ENCODE measurements at regions not wholly inside any gene's neighbourhood (a gene's known extent, or its start where the extent isn't known, plus 50 kb on each side); places are given as distances from the start of the nearest gene placed in this dataset.
A peak's percentile ranks its signal among the peaks of the same experiment; 100 is the strongest.

DNA sequence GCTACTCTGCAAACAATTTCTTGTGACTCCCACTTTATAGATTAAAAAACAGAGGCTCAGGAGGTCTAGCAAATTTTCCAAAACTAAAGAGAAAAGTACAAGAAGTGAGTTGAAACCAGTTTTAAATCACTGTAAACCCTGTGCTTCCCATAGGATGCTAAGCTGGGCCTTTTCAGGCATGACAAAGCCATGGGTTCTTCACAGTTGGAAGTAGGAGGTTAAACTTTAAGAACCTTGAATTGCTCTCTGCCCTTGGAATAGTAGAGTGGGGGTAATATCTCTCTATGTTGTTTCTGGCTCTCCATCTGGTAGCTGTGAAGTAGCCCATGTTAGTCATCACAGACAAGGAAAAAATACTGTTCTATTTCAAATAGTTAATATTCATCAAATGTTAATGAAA lies 193.6 kb upstream of the SATB1 start:
- H3K4me3 ChIP-seq (ENCODE audit: low read depth, low read length), result no peak overlapping the region
- TF ChIP-seq, protein P1, sequence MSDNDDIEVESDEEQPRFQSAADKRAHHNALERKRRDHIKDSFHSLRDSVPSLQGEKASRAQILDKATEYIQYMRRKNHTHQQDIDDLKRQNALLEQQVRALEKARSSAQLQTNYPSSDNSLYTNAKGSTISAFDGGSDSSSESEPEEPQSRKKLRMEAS (IDR thresholded peaks at IDR 0.05; ENCODE audit: low read depth, low read length), result no peak
- TF ChIP-seq POLR2A (IDR thresholded peaks at IDR 0.05; ENCODE audit: extremely low read depth, insufficient read length), result no peak
- TF ChIP-seq, protein P2, sequence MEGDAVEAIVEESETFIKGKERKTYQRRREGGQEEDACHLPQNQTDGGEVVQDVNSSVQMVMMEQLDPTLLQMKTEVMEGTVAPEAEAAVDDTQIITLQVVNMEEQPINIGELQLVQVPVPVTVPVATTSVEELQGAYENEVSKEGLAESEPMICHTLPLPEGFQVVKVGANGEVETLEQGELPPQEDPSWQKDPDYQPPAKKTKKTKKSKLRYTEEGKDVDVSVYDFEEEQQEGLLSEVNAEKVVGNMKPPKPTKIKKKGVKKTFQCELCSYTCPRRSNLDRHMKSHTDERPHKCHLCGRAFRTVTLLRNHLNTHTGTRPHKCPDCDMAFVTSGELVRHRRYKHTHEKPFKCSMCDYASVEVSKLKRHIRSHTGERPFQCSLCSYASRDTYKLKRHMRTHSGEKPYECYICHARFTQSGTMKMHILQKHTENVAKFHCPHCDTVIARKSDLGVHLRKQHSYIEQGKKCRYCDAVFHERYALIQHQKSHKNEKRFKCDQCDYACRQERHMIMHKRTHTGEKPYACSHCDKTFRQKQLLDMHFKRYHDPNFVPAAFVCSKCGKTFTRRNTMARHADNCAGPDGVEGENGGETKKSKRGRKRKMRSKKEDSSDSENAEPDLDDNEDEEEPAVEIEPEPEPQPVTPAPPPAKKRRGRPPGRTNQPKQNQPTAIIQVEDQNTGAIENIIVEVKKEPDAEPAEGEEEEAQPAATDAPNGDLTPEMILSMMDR (IDR thresholded peaks at IDR 0.05; ENCODE audit: low read depth, low read length), result no peak
- no peak for TF ChIP-seq MYC (IDR thresholded peaks at IDR 0.05; ENCODE audit: low read depth, low read length)
- no peak for DNase-seq (ENCODE audit: low read depth)

DNA sequence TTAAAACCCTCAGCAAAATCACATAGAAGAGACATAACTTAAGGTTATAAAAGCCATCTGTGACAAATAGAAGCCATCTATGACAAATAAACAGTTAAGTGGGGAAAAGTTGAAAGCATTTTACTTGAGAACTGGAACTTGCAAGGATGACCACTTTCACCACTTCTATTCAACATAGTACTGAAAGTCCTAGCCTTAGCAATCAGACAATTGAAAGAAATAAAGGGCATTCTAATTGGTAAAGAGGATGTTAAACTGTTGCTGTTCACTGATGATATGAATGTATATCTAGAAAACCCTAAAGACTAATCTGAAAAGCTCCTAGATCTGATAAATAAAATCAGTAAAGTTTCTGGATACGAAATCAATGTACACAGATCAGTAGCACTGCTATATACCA lies 186.9 kb upstream of the SATB1 start:
- no peak overlapping the region for H3K4me3 ChIP-seq (ENCODE audit: low read depth, low read length)
- DNase-seq (ENCODE audit: low read depth), result no peak
- TF ChIP-seq, protein P1 (IDR thresholded peaks at IDR 0.05; ENCODE audit: low read depth, low read length), result no peak
- no peak for TF ChIP-seq MYC (IDR thresholded peaks at IDR 0.05; ENCODE audit: low read depth, low read length)
- TF ChIP-seq POLR2A (IDR thresholded peaks at IDR 0.05; ENCODE audit: extremely low read depth, insufficient read length), result no peak
- TF ChIP-seq, protein P2 (IDR thresholded peaks at IDR 0.05; ENCODE audit: low read depth, low read length), result no peak

DNA sequence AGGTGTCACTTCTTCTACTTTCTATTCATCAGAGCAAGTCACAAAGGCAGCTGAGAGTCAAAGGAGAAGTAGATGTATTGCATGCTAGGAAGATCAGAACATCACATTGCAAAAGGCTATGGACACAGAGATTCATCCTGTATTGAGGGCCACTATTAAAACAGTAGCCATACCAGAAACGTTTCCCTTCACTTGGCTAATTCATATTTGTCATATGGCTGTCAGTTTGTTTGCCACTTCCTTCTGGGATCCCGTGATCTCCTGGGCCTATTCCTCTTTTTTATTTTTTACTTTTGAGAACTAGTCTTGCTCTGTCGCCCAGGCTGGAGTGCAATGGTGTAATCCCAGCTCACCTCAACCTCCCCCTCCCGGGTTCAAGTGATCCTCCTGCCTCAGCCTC lies 184.0 kb upstream of the SATB1 start:
- DNase-seq (ENCODE audit: low read depth), result no peak
- H3K4me3 ChIP-seq (ENCODE audit: low read depth, low read length), result no peak overlapping the region
- TF ChIP-seq POLR2A (IDR thresholded peaks at IDR 0.05; ENCODE audit: extremely low read depth, insufficient read length) (no peak), MYC (IDR thresholded peaks at IDR 0.05; ENCODE audit: low read depth, low read length) (no peak)
- TF ChIP-seq, protein P1 (IDR thresholded peaks at IDR 0.05; ENCODE audit: low read depth, low read length), result no peak
- TF ChIP-seq, protein P2 (IDR thresholded peaks at IDR 0.05; ENCODE audit: low read depth, low read length), result no peak

DNA sequence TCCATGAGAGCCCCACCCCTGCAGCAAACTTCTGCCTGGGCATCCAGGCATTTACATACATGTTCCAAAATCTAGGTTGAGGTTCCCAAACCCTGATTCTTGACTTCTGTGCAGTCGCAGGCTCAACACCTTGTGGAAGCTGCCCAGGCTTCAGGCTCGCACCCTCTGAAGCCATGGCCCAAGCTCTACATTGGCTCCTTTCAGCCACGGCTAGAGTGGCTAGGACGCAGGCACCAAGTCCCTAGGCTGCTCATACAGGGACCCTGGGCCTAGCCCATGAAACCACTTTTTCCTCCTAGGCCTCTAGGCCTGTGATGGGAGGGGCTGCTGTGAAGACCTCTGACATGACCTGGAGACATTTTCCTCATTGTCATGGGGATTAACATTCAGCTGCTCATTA lies 172.8 kb upstream of the SATB1 start:
- TF ChIP-seq POLR2A (IDR thresholded peaks at IDR 0.05; ENCODE audit: extremely low read depth, insufficient read length) (no peak), MYC (IDR thresholded peaks at IDR 0.05; ENCODE audit: low read depth, low read length) (no peak)
- TF ChIP-seq, protein P2 (IDR thresholded peaks at IDR 0.05; ENCODE audit: low read depth, low read length), result no peak
- TF ChIP-seq, protein P1 (IDR thresholded peaks at IDR 0.05; ENCODE audit: low read depth, low read length), result no peak
- DNase-seq (ENCODE audit: low read depth), result no peak
- no peak overlapping the region for H3K4me3 ChIP-seq (ENCODE audit: low read depth, low read length)

DNA sequence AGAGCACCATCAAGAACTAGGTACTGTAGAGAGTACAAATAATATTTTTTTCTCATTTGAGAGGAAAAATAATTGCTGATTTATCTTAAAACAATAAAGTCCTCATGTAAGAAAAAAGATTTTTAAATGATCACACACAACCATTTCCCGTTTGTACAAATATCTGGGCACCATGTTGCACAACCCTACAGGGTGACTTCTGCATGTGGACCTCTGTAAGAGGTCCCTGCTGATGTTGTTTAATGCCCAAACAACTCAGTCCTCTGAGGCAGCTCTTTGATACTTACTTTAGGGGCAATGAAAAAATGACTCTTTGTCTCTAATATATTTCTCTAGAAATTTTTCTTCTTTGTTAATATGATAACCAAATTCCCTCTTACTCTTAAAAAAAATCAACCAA lies 168.1 kb upstream of the SATB1 start:
- no peak for TF ChIP-seq MYC (IDR thresholded peaks at IDR 0.05; ENCODE audit: low read depth, low read length)
- TF ChIP-seq, protein P1 (IDR thresholded peaks at IDR 0.05; ENCODE audit: low read depth, low read length), result no peak
- TF ChIP-seq POLR2A (IDR thresholded peaks at IDR 0.05; ENCODE audit: extremely low read depth, insufficient read length), result no peak
- TF ChIP-seq, protein P2 (IDR thresholded peaks at IDR 0.05; ENCODE audit: low read depth, low read length), result no peak
- DNase-seq (ENCODE audit: low read depth), result peak; percentile 51
- no peak overlapping the region for H3K4me3 ChIP-seq (ENCODE audit: low read depth, low read length)

DNA sequence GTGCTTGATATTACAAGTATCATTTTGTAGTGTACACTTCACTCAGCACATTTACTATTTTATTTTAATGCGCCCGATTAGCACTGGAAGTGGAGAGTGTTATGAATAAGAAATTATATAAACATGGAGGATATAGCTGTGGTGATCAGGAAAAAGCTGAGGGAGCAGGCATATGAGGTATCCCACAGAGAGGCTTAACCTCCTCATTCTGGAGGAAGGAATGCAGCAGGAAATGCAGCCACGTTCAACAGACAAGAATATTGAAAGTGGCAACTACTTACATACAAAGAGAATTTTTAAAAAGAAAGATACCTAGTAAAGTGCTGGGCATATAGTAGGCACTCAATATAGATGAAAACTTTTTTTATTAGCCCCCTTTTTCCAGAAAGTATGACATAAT lies 166.0 kb upstream of the SATB1 start:
- no peak overlapping the region for H3K4me3 ChIP-seq (ENCODE audit: low read depth, low read length)
- DNase-seq (ENCODE audit: low read depth), result no peak

More for the DNA sequence above, 166.0 kb upstream of the SATB1 start:
- TF ChIP-seq POLR2A (IDR thresholded peaks at IDR 0.05; ENCODE audit: extremely low read depth, insufficient read length), result no peak
- TF ChIP-seq, protein P2 (IDR thresholded peaks at IDR 0.05; ENCODE audit: low read depth, low read length), result no peak
- TF ChIP-seq, protein P1 (IDR thresholded peaks at IDR 0.05; ENCODE audit: low read depth, low read length), result no peak
- TF ChIP-seq MYC (IDR thresholded peaks at IDR 0.05; ENCODE audit: low read depth, low read length), result no peak

Measured in NB4 (cell line).